Vagina (tissue), 2 donors: ENCODE measurements at regions not wholly inside any gene's neighbourhood (a gene's known extent, or its start where the extent isn't known, plus 50 kb on each side); places are given as distances from the start of the nearest gene placed in this dataset.

Experiments used
- DNase-seq, 2 donors: peaks; one replicate each; pipeline ENCODE4 v3.0.0-alpha.2; 2017; ENCODE audit errors: extremely low spot score in 2 of 2
- H3K27ac ChIP-seq: fragments of 200-600 bp; sonication (generic); one replicate; pipeline ENCODE4 v1.5.1; 2019
- H3K27me3 ChIP-seq: fragments of 200-600 bp; sonication (generic); one replicate; pipeline ENCODE4 v1.5.1; 2019
- H3K36me3 ChIP-seq, 2 donors: fragments of 200-600 bp; sonication (generic); one replicate each; pipeline ENCODE4 v1.5.1; 2017 to 2019
- H3K4me1 ChIP-seq: fragments of 200-600 bp; sonication (generic); one replicate; pipeline ENCODE4 v1.5.1; 2019
- H3K4me3 ChIP-seq, 2 donors: fragments of 200-600 bp; sonication (generic); 1 replicate in 1 of 2; 2 replicates in 1 of 2; pipeline ENCODE4 v1.5.1; 2016 to 2019
- H3K9me3 ChIP-seq: fragments of 200-600 bp; sonication (generic); one replicate; pipeline ENCODE4 v1.5.1; 2019
- POLR2A ChIP-seq, 2 donors: fragments of 450-650 bp; IDR thresholded peaks; one replicate each; pipeline ENCODE4 v1.6.1; 2017; ENCODE audit warnings: antibody characterized with exemption in 2 of 2, mild to moderate bottlenecking in 2 of 2, moderate library complexity in 2 of 2
- POLR2AphosphoS5 ChIP-seq, 2 donors: sonication (generic); formaldehyde crosslinking; IDR thresholded peaks; one replicate each; pipeline ENCODE4 v1.9.0; 2017; ENCODE audit warnings: antibody characterized with exemption in 2 of 2, mild to moderate bottlenecking in 2 of 2, low read depth in 1 of 2; ENCODE audit not compliant: insufficient read depth in 1 of 2
- intact Hi-C: fragments of 100-400 bp; cut with DNase I; formaldehyde crosslinking; loops from one replicate; pipeline ENCODE4 v1.15.1; 2023
- TF ChIP-seq, protein P1 (sequence below), 3 experiments: fragments of 450-650 bp in 2 of 3; fragments of 200-600 bp in 1 of 3; sonication (generic) in 1 of 3; IDR thresholded peaks; one replicate each; pipeline ENCODE4 v1.5.1; 2017 to 2019; ENCODE audit warnings: antibody characterized with exemption in 3 of 3, mild to moderate bottlenecking in 2 of 3, moderate library complexity in 2 of 3

DNA sequence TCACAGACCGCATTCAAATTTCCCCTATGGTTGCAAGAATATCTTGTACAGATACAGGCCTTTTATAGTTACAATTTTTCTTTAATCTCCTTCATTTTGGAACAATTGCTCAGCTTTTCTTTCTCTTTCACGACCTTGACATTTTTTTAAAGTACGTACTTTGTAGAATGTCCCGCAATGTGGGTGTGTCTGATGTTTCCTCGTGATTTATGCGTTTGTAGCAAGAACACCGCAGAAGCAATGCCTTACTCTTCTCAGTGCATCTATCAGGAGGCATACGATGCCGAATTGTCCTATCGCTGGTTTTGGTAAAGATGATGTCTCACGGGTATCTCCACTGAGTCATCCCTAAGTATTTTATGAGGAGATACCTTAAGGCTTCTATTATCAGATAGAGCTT lies 76.9 kb upstream of the RALGPS2 start:
- H3K27ac ChIP-seq = no peak overlapping the region
- intact Hi-C loops = no loop called here
- DNase-seq = no peak
- no peaks in the 10 kb centered on the region for H3K4me1 ChIP-seq
- TF ChIP-seq POLR2A (IDR thresholded peaks at IDR 0.05) = no peak
- no peak for TF ChIP-seq POLR2AphosphoS5 (IDR thresholded peaks at IDR 0.05; ENCODE audit: insufficient read depth in 1 of 2, low read depth in 1 of 2)
- TF ChIP-seq, protein P1, sequence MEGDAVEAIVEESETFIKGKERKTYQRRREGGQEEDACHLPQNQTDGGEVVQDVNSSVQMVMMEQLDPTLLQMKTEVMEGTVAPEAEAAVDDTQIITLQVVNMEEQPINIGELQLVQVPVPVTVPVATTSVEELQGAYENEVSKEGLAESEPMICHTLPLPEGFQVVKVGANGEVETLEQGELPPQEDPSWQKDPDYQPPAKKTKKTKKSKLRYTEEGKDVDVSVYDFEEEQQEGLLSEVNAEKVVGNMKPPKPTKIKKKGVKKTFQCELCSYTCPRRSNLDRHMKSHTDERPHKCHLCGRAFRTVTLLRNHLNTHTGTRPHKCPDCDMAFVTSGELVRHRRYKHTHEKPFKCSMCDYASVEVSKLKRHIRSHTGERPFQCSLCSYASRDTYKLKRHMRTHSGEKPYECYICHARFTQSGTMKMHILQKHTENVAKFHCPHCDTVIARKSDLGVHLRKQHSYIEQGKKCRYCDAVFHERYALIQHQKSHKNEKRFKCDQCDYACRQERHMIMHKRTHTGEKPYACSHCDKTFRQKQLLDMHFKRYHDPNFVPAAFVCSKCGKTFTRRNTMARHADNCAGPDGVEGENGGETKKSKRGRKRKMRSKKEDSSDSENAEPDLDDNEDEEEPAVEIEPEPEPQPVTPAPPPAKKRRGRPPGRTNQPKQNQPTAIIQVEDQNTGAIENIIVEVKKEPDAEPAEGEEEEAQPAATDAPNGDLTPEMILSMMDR (IDR thresholded peaks at IDR 0.05) = no peak
- no peaks in the 10 kb centered on the region for H3K9me3 ChIP-seq
- H3K27me3 ChIP-seq = no peaks in the 10 kb centered on the region
- no peaks in the 10 kb centered on the region for H3K36me3 ChIP-seq
- no peak overlapping the region for H3K4me3 ChIP-seq

DNA sequence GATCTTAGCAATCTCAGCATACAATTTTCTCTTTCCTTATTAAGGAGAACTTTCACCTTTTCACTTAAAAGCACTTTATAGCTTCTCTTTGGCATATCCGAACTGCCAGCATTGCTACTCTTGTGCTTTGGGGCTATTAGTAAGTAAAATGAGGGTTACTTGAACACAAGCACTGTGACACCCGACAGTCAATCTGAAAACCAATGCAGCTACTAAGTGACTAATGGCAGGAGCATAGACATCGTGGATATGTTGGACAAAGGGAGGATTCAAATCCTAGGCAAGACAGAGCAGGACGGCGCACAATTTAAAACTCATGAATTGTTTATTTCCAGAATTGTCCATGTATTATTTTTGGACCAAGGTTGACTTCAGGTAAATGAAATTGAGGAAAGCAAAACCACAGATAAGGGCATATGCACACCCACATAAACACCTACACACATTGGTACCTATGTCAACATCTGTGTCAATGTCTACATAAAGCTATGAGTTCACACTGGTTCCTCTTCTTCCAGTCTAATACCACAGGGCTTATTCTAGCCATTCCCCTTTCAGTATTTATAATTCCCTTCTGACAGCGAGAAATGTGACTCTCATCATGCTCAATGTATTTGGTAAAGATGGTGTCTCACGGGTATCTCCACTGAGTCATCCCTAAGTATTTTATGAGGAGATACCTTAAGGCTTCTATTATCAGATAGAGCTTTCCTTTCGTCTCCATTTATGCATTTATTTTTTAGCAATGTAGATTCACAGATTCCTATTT lies 75.3 kb upstream of the RALGPS2 start:
- DNase-seq = no peak
- H3K27ac ChIP-seq = no peak overlapping the region
- H3K4me3 ChIP-seq = no peak overlapping the region
- no peaks in the 10 kb centered on the region for H3K9me3 ChIP-seq
- H3K4me1 ChIP-seq = no peaks in the 10 kb centered on the region
- intact Hi-C loops = no loop called here
- H3K27me3 ChIP-seq = no peaks in the 10 kb centered on the region
- no peak for TF ChIP-seq POLR2A (IDR thresholded peaks at IDR 0.05)
- TF ChIP-seq, protein P1 (IDR thresholded peaks at IDR 0.05) = no peak
- TF ChIP-seq POLR2AphosphoS5 (IDR thresholded peaks at IDR 0.05; ENCODE audit: insufficient read depth in 1 of 2, low read depth in 1 of 2) = no peak
- H3K36me3 ChIP-seq = no peaks in the 10 kb centered on the region

DNA sequence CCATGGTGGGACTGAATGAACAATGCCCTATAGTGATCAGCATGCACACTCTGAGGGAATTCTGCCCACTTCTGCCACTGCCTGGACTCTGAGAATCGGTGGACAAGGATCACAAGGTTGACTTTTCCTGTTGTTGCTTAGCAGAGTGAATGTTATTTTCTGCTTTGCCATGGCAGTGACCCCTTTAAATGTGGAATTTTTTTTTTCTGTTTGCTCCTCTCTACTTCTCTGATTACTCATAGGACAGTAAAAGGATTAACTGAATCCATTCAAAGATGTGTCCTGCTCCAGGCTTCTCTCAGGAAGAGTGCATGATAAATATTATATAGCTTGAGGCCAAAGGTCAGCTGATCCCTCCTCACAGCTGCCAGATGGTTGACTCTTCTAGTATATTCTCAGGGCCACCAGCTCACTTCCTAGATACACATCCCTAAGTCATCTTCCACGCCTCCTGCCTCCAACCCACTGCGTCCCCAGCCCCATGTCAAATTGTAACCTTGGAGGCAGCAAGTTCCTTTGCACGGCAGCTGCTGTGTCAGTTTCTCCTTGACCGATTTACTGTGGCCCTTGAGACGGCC lies 74.0 kb upstream of the RALGPS2 start:
- Histone ChIP-seq H3K4me3 (no peak overlapping the region), H3K36me3 (no peaks in the 10 kb centered on the region), H3K27me3 (no peaks in the 10 kb centered on the region), H3K4me1 (no peaks in the 10 kb centered on the region), H3K9me3 (no peaks in the 10 kb centered on the region), H3K27ac (no peak overlapping the region)
- intact Hi-C loops = no loop called here
- no peak for DNase-seq
- TF ChIP-seq POLR2A (IDR thresholded peaks at IDR 0.05) (no peak), POLR2AphosphoS5 (IDR thresholded peaks at IDR 0.05; ENCODE audit: insufficient read depth in 1 of 2, low read depth in 1 of 2) (no peak)
- TF ChIP-seq, protein P1 (IDR thresholded peaks at IDR 0.05) = no peak

DNA sequence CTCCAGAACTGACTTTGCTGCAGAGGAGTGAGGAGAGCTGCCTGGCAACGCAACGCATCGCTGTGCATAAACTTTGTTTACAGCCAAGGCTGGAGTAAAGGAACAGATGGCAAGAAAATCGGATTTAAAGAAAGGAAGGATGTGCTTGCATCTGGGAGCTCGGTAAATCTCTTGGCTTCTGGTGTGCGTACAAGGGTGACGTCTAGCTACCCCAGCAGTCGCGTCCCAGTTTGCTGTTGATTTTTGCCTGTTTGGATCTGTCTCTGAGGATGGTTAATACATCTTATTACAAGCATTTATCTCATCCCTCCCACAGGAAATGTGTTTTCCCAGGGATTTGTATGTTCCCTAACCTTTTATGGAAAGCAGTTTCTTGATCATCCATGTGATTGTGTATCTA lies 73.3 kb upstream of the RALGPS2 start:
- Histone ChIP-seq H3K27me3 (no peaks in the 10 kb centered on the region), H3K27ac (no peak overlapping the region), H3K4me3 (no peak overlapping the region), H3K4me1 (no peaks in the 10 kb centered on the region), H3K36me3 (no peaks in the 10 kb centered on the region), H3K9me3 (no peaks in the 10 kb centered on the region)
- intact Hi-C loops = no loop called here
- TF ChIP-seq, protein P1 (IDR thresholded peaks at IDR 0.05) = no peak
- TF ChIP-seq POLR2AphosphoS5 (IDR thresholded peaks at IDR 0.05; ENCODE audit: insufficient read depth in 1 of 2, low read depth in 1 of 2) = no peak
- DNase-seq = no peak
